AG04450 (cell line): ENCODE measurements at regions not wholly inside any gene's neighbourhood (a gene's known extent, or its start where the extent isn't known, plus 50 kb on each side); places are given as distances from the start of the nearest gene placed in this dataset.

ENCODE experiments used
- CTCF ChIA-PET: fragments of 300-600, 350-600 bp; formaldehyde crosslinking; extraction: SDS; loops from one replicate; lab custom pipeline; 2022; ENCODE audit warnings: antibody characterized with exemption, inconsistent platforms; lab: Charles Lee
- POLR2A ChIA-PET: fragments of 350-600 bp; formaldehyde crosslinking; extraction: SDS; loops from one replicate; lab custom pipeline; 2021; ENCODE audit warnings: antibody characterized with exemption, inconsistent platforms; lab: Yijun Ruan, JAX
- DNase-seq: peaks from one replicate; pipeline ENCODE4 v3.0.0-alpha.2; 2011; ENCODE audit warnings: low read depth, low spot score
- H3K27ac ChIP-seq: one replicate; pipeline ENCODE4 v1.5.1; 2012; ENCODE audit warnings: low read depth, low read length, control low read depth
- H3K27me3 ChIP-seq: one replicate; pipeline ENCODE4 v1.6.0; 2012; ENCODE audit warnings: low read length; ENCODE audit not compliant: control insufficient read depth, insufficient read depth
- H3K4me3 ChIP-seq: 2 replicates; pipeline ENCODE4 v1.5.1; 2011; ENCODE audit warnings: mild to moderate bottlenecking, low read depth, low read length, control low read depth
- H3K9me3 ChIP-seq: 2 replicates; pipeline ENCODE4 v1.5.1; 2012; ENCODE audit warnings: low read length; ENCODE audit not compliant: control insufficient read depth, insufficient read depth
- CTCF ChIP-seq: IDR thresholded peaks from 2 replicates; pipeline ENCODE4 v1.5.1; 2011; ENCODE audit warnings: low read depth, low read length, control low read depth, inconsistent platforms

DNA sequence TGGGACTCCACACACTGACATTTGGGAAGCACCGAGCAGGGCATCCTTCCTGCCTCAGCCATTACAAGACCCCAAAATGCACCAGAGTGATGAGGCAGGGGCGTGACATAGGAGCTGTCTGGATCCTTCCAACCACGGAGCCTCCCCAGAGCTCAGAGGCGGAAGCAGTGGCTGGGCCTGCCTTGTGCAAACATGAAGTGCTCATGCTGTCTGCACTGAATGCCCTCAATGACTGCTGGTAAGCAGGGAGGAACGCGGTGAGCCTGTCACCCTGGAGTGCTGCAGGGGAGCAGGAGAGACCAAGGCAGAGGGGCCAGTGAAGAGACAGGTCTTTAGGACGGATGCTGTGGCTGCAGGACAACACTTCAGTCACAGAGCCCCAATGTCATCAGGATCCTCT, 60.2 kb upstream of the HRH2 start:
- Histone ChIP-seq H3K9me3 (peaks cover 14% of the 10 kb centered on the region), H3K4me3 (no peak overlapping the region), H3K27me3 (no peaks in the 10 kb centered on the region), H3K27ac (no peak overlapping the region)
- TF ChIP-seq CTCF, result no peak
- CTCF ChIA-PET, result no interaction called here
- POLR2A ChIA-PET, result no interaction called here
- no peak for DNase-seq

DNA sequence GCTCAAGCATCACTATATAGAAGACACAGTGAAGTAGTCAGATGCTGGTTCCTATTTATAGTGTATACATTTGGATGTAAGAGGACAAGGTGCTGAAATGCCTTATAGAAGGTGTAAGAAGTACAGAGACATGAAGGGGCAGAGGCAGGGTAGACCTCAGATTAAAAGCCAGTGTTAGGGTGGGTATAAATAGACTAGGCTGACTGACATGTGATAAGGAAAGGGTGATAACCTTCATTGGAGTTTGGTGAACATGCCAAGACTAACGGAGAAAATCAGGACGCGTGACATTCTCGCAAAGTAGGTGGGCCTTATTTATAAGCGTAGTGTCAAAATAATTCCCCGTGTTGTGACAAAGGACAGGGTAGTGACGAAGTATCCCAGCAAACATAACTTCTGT, 59.1 kb upstream of the HRH2 start:
- no peak overlapping the region for H3K4me3 ChIP-seq
- no peak for DNase-seq
- ChIA-PET POLR2A (no interaction called here), CTCF (no interaction called here)
- no peak for TF ChIP-seq CTCF
- no peaks in the 10 kb centered on the region for H3K27me3 ChIP-seq
- peaks cover 14% of the 10 kb centered on the region for H3K9me3 ChIP-seq
- no peak overlapping the region for H3K27ac ChIP-seq

DNA sequence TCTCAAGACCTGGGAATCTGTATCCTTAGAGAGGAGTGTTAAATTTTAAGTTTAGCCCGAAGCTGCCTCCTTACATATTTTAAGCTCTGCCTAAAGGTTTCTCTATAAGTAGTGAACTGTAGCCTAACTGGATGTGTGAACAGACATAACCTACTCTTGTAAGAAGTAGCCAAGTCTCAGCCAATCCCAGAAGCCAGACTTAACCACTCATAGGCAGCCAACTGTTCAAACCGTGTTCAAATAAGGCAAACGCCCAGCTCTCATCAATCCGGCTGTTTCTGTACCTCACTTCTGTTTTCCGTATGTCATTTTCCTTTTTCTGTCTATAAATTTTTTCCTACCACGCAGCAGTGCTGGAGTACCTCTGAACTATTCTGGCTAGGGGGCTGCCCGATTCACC, 58.7 kb upstream of the HRH2 start:
- no peak overlapping the region for H3K4me3 ChIP-seq
- no peak overlapping the region for H3K27ac ChIP-seq
- POLR2A ChIA-PET, result no interaction called here
- peaks cover 14% of the 10 kb centered on the region for H3K9me3 ChIP-seq
- CTCF ChIA-PET, result no interaction called here
- no peaks in the 10 kb centered on the region for H3K27me3 ChIP-seq
- no peak for DNase-seq
- no peak for TF ChIP-seq CTCF

GRCh38 chr5:175603987-175604739, 53.7 kb upstream of the HRH2 start:
- DNase-seq, result no peak
- Histone ChIP-seq H3K9me3 (peaks cover 6% of the 10 kb centered on the region), H3K4me3 (no peak overlapping the region), H3K27ac (no peak overlapping the region), H3K27me3 (no peaks in the 10 kb centered on the region)
- ChIA-PET POLR2A (no interaction called here), CTCF (no interaction called here)
- no peak for TF ChIP-seq CTCF

- Histone ChIP-seq H3K27me3 (no peaks in the 10 kb centered on the region), H3K27ac (no peak overlapping the region), H3K4me3 (no peak overlapping the region), H3K9me3 (peaks cover 6% of the 10 kb centered on the region)
- ChIA-PET POLR2A (no interaction called here), CTCF (no interaction called here)
- TF ChIP-seq CTCF, result no peak
- DNase-seq, result no peak
Measured at GRCh38 chr5:175606409-175606808, 51.5 kb upstream of the HRH2 start.
